GM18861 (cell line): ENCODE measurements at regions not wholly inside any gene's neighbourhood (a gene's known extent, or its start where the extent isn't known, plus 50 kb on each side); places are given as distances from the start of the nearest gene placed in this dataset.

Experiments
- ATAC-seq: cut with Tn5 transposase; IDR thresholded peaks from one replicate; pipeline ENCODE4 v1.9.1; 2021; ENCODE audit not compliant: unreplicated experiment

- no peak for ATAC-seq
These were observed 338.0 kb upstream of the IRX4 start for GRCh38 chr5:2220741-2221140.

GRCh38 chr5:2219149-2219776 lies 336.5 kb upstream of the IRX4 start:
- no peak for ATAC-seq

GRCh38 chr5:2217219-2217618 lies 334.5 kb upstream of the IRX4 start:
- no peak for ATAC-seq

- ATAC-seq, result no peak
These were observed 332.3 kb upstream of the IRX4 start for GRCh38 chr5:2214910-2215590.

GRCh38 chr5:2213121-2213730 lies 330.5 kb upstream of the IRX4 start:
- no peak for ATAC-seq

- no peak for ATAC-seq
These were observed 329.8 kb upstream of the IRX4 start for GRCh38 chr5:2212481-2212880.

GRCh38 chr5:2208239-2208544 lies 325.5 kb upstream of the IRX4 start:
- no peak for ATAC-seq

GRCh38 chr5:2207416-2208238 lies 324.9 kb upstream of the IRX4 start:
- no peak for ATAC-seq

GRCh38 chr5:2207109-2207399 lies 324.3 kb upstream of the IRX4 start:
- ATAC-seq, result no peak

- ATAC-seq, result no peak
These were observed 323.8 kb upstream of the IRX4 start for GRCh38 chr5:2206293-2207108.

GRCh38 chr5:2205596-2206226 lies 323.0 kb upstream of the IRX4 start:
- ATAC-seq, result no peak

- no peak for ATAC-seq
These were observed 322.5 kb upstream of the IRX4 start for GRCh38 chr5:2205185-2205585.

GRCh38 chr5:2204366-2205184 lies 321.9 kb upstream of the IRX4 start:
- ATAC-seq, result no peak

- ATAC-seq, result no peak
These were observed 321.0 kb upstream of the IRX4 start for GRCh38 chr5:2203774-2204173.

GRCh38 chr5:2201832-2202231 lies 319.1 kb upstream of the IRX4 start:
- no peak for ATAC-seq

- ATAC-seq, result no peak
These were observed 318.7 kb upstream of the IRX4 start for GRCh38 chr5:2201421-2201820.

GRCh38 chr5:2201011-2201410 lies 318.3 kb upstream of the IRX4 start:
- no peak for ATAC-seq

GRCh38 chr5:2200261-2200950 lies 317.7 kb upstream of the IRX4 start:
- no peak for ATAC-seq

- no peak for ATAC-seq
These were observed 317.0 kb upstream of the IRX4 start for GRCh38 chr5:2199697-2200096.
